Hepatocyte (in vitro differentiated cells): ENCODE measurements at regions not wholly inside any gene's neighbourhood (a gene's known extent, or its start where the extent isn't known, plus 50 kb on each side); places are given as distances from the start of the nearest gene placed in this dataset.

Source experiments
- DNase-seq: peaks from one replicate; pipeline ENCODE4 v3.0.0-alpha.2; 2016; ENCODE audit warnings: low spot score
- H2AFZ ChIP-seq: fragments of 200-600 bp; sonication (generic); 2 replicates; pipeline ENCODE4 v1.6.0; 2016; ENCODE audit warnings: antibody characterized with exemption, mild to moderate bottlenecking
- H3K27ac ChIP-seq: fragments of 200-600 bp; sonication (generic); 2 replicates; pipeline ENCODE4 v1.5.1; 2016; ENCODE audit warnings: mild to moderate bottlenecking
- H3K27me3 ChIP-seq: fragments of 200-600 bp; sonication (generic); 2 replicates; pipeline ENCODE4 v1.6.1; 2016
- H3K36me3 ChIP-seq: fragments of 200-600 bp; sonication (generic); replicated peaks from 2 replicates; pipeline ENCODE4 v1.5.1; 2016; ENCODE audit warnings: low read depth; ENCODE audit not compliant: insufficient read depth
- H3K4me1 ChIP-seq: fragments of 200-600 bp; sonication (generic); 2 replicates; pipeline ENCODE4 v1.5.1; 2016; ENCODE audit warnings: mild to moderate bottlenecking, moderate library complexity; ENCODE audit not compliant: insufficient read depth
- H3K4me2 ChIP-seq: fragments of 200-600 bp; sonication (generic); 2 replicates; pipeline ENCODE4 v1.6.0; 2016
- H3K4me3 ChIP-seq: fragments of 200-600 bp; sonication (generic); 2 replicates; pipeline ENCODE4 v1.5.1; 2016; ENCODE audit warnings: mild to moderate bottlenecking
- H3K79me2 ChIP-seq: fragments of 200-600 bp; sonication (generic); 2 replicates; pipeline ENCODE4 v1.6.0; 2017; ENCODE audit warnings: mild to moderate bottlenecking
- H3K9me2 ChIP-seq: fragments of 200-600 bp; sonication (generic); replicated peaks from 2 replicates; pipeline ENCODE4 v1.6.0; 2017; ENCODE audit warnings: mild to moderate bottlenecking; ENCODE audit not compliant: insufficient read depth
- H3K9me3 ChIP-seq: fragments of 200-600 bp; sonication (generic); 2 replicates; pipeline ENCODE4 v1.5.1; 2016; ENCODE audit warnings: low read depth, mild to moderate bottlenecking
- H4K20me1 ChIP-seq: fragments of 200-600 bp; sonication (generic); 2 replicates; pipeline ENCODE4 v1.6.0; 2016; ENCODE audit warnings: mild to moderate bottlenecking; ENCODE audit not compliant: insufficient read depth, poor library complexity, severe bottlenecking
- CTCF ChIP-seq: fragments of 200-600 bp; sonication (generic); IDR thresholded peaks from 2 replicates; pipeline ENCODE4 v1.5.1; 2016; ENCODE audit warnings: antibody characterized with exemption, mild to moderate bottlenecking; ENCODE audit not compliant: poor library complexity
- EZH2 ChIP-seq: fragments of 200-600 bp; sonication (generic); IDR thresholded peaks from 2 replicates; pipeline ENCODE4 v1.6.1; 2016; ENCODE audit warnings: antibody characterized with exemption, mild to moderate bottlenecking, borderline replicate concordance
- EZH2phosphoT487 ChIP-seq: fragments of 200-600 bp; sonication (generic); IDR thresholded peaks from one replicate; pipeline ENCODE4 v1.6.1; 2018; ENCODE audit warnings: antibody characterized with exemption, mild to moderate bottlenecking, low read depth, moderate library complexity; ENCODE audit not compliant: unreplicated experiment, severe bottlenecking
- WGBS: methylation state at CpG from one replicate; pipeline ENCODE4 v1.1.6; 2016; ENCODE audit warnings: low lambda C conversion rate; ENCODE audit errors: missing lambda C conversion rate; 5-methylcytosine and 5-hydroxymethylcytosine counted together

GRCh38 chr20:6848041-6848440 lies 80.6 kb downstream of the BMP2 start:
- TF ChIP-seq CTCF = no peak

GRCh38 chr20:6848992-6849391 lies 81.5 kb downstream of the BMP2 start:
- no peaks in the 10 kb centered on the region for H3K36me3 ChIP-seq
- no peaks in the 10 kb centered on the region for H3K79me2 ChIP-seq
- H3K9me2 ChIP-seq = no peaks in the 10 kb centered on the region
- 67% methylated on average over 2 of the region's 2 CpGs for WGBS
- no peak overlapping the region for H3K4me2 ChIP-seq
- H4K20me1 ChIP-seq = no peaks in the 10 kb centered on the region
- H3K4me1 ChIP-seq = no peaks in the 10 kb centered on the region
- DNase-seq = no peak
- no peaks in the 10 kb centered on the region for H3K27me3 ChIP-seq
- no peak overlapping the region for H3K27ac ChIP-seq
- H2AFZ ChIP-seq = no peak overlapping the region
- TF ChIP-seq EZH2phosphoT487 (no peak), CTCF (no peak), EZH2 (no peak)
- H3K4me3 ChIP-seq = no peak overlapping the region
- H3K9me3 ChIP-seq = no peaks in the 10 kb centered on the region

More at GRCh38 chr20:6848041-6848440, 80.6 kb downstream of the BMP2 start:
- Histone ChIP-seq H3K27me3 (no peaks in the 10 kb centered on the region), H3K9me2 (no peaks in the 10 kb centered on the region), H3K9me3 (no peaks in the 10 kb centered on the region), H3K27ac (no peak overlapping the region), H3K4me1 (no peaks in the 10 kb centered on the region), H2AFZ (no peak overlapping the region), H3K4me2 (no peak overlapping the region), H3K79me2 (no peaks in the 10 kb centered on the region), H3K4me3 (no peak overlapping the region), H3K36me3 (no peaks in the 10 kb centered on the region), H4K20me1 (no peaks in the 10 kb centered on the region)
- WGBS = 67% methylated on average over 3 of the region's 3 CpGs
- no peak for DNase-seq

- Histone ChIP-seq H3K36me3 (no peaks in the 10 kb centered on the region), H3K27me3 (no peaks in the 10 kb centered on the region), H3K4me1 (no peaks in the 10 kb centered on the region), H4K20me1 (no peaks in the 10 kb centered on the region), H2AFZ (no peak overlapping the region), H3K79me2 (no peaks in the 10 kb centered on the region), H3K9me3 (no peaks in the 10 kb centered on the region), H3K27ac (no peak overlapping the region), H3K4me3 (no peak overlapping the region), H3K9me2 (no peaks in the 10 kb centered on the region), H3K4me2 (no peak overlapping the region)
- no peak for DNase-seq
- WGBS = 93% methylated on average over 4 of the region's 4 CpGs
- TF ChIP-seq CTCF (no peak), EZH2phosphoT487 (no peak), EZH2 (no peak)
Measured at GRCh38 chr20:6851136-6851535, 83.7 kb downstream of the BMP2 start.

GRCh38 chr20:6852478-6852877 lies 85.0 kb downstream of the BMP2 start:
- no peaks in the 10 kb centered on the region for H3K9me3 ChIP-seq
- H3K27ac ChIP-seq = no peak overlapping the region
- no peaks in the 10 kb centered on the region for H4K20me1 ChIP-seq
- H3K4me2 ChIP-seq = no peak overlapping the region
- H3K9me2 ChIP-seq = no peaks in the 10 kb centered on the region
- H3K4me3 ChIP-seq = no peak overlapping the region
- no peaks in the 10 kb centered on the region for H3K27me3 ChIP-seq
- H3K79me2 ChIP-seq = no peaks in the 10 kb centered on the region
- WGBS = 99% methylated on average over 4 of the region's 4 CpGs
- no peak for TF ChIP-seq EZH2
- no peak for TF ChIP-seq CTCF
- no peak for TF ChIP-seq EZH2phosphoT487
- H3K4me1 ChIP-seq = no peaks in the 10 kb centered on the region
- DNase-seq = no peak
- no peaks in the 10 kb centered on the region for H3K36me3 ChIP-seq
- no peak overlapping the region for H2AFZ ChIP-seq
